HG03039 (cell line): ENCODE measurements at regions not wholly inside any gene's neighbourhood (a gene's known extent, or its start where the extent isn't known, plus 50 kb on each side); places are given as distances from the start of the nearest gene placed in this dataset.

Source experiments
- ATAC-seq: cut with Tn5 transposase; IDR thresholded peaks from one replicate; pipeline ENCODE4 v1.9.1; 2021; ENCODE audit warnings: mild to moderate bottlenecking, moderate library complexity; ENCODE audit not compliant: unreplicated experiment

GRCh38 chr4:166335256-166335938 lies 462.4 kb downstream of the TLL1 start:
- ATAC-seq, result no peak

GRCh38 chr4:166341992-166342391 lies 469.0 kb downstream of the TLL1 start:
- ATAC-seq, result no peak

GRCh38 chr4:166363198-166363597 lies 490.2 kb downstream of the TLL1 start:
- ATAC-seq, result no peak

- ATAC-seq, result no peak
Measured at GRCh38 chr4:166366012-166366411, 493.0 kb downstream of the TLL1 start.

GRCh38 chr4:166377578-166377977 lies 504.5 kb downstream of the TLL1 start:
- ATAC-seq, result no peak

- ATAC-seq, result no peak
Measured at GRCh38 chr4:166386491-166387360, 513.7 kb downstream of the TLL1 start.

- no peak for ATAC-seq
Measured at GRCh38 chr4:166391501-166391900, 518.5 kb downstream of the TLL1 start.

- no peak for ATAC-seq
Measured at GRCh38 chr4:166399021-166399420, 526.0 kb downstream of the TLL1 start.

GRCh38 chr4:166400270-166400894 lies 527.3 kb downstream of the TLL1 start:
- ATAC-seq, result no peak

GRCh38 chr4:166413356-166413755 lies 540.3 kb downstream of the TLL1 start:
- no peak for ATAC-seq

GRCh38 chr4:166414431-166414830 lies 541.4 kb downstream of the TLL1 start:
- no peak for ATAC-seq

GRCh38 chr4:166415749-166416148 lies 542.7 kb downstream of the TLL1 start:
- no peak for ATAC-seq

- ATAC-seq, result no peak
Measured at GRCh38 chr4:166421556-166422156, 548.6 kb downstream of the TLL1 start.

GRCh38 chr4:166422475-166422874 lies 549.4 kb downstream of the TLL1 start:
- ATAC-seq, result no peak

GRCh38 chr4:166426300-166426863 lies 553.3 kb downstream of the TLL1 start:
- no peak for ATAC-seq

GRCh38 chr4:166432125-166432524 lies 559.1 kb downstream of the TLL1 start:
- ATAC-seq, result no peak

GRCh38 chr4:166432842-166433241 lies 559.8 kb downstream of the TLL1 start:
- ATAC-seq, result no peak

GRCh38 chr4:166435449-166435848 lies 562.4 kb downstream of the TLL1 start:
- no peak for ATAC-seq

GRCh38 chr4:166458756-166459155 lies 585.7 kb downstream of the TLL1 start:
- ATAC-seq, result no peak

- no peak for ATAC-seq
Measured at GRCh38 chr4:166459621-166460020, 586.6 kb downstream of the TLL1 start.
